Astrocyte (in vitro differentiated cells and primary cell): ENCODE measurements at regions not wholly inside any gene's neighbourhood (a gene's known extent, or its start where the extent isn't known, plus 50 kb on each side); places are given as distances from the start of the nearest gene placed in this dataset.

Experiments used
- DNase-seq: peaks from one replicate; pipeline ENCODE4 v3.0.0-alpha.2; 2010; ENCODE audit warnings: low read depth
- FAIRE-seq: peaks from 2 replicates; lab custom pipeline; 2011; peaks lifted over from hg19 to GRCh38; lab: Jason Lieb, UNC
- H2AFZ ChIP-seq: 2 replicates; pipeline ENCODE4 v1.6.0; 2012; ENCODE audit warnings: low read depth, low read length, inconsistent platforms
- H3K27ac ChIP-seq: 2 replicates; pipeline ENCODE4 v1.5.1; 2011; ENCODE audit warnings: low read depth, low read length, inconsistent platforms
- H3K27me3 ChIP-seq: 2 replicates; pipeline ENCODE4 v1.6.0; 2011; ENCODE audit warnings: low read length, inconsistent platforms; ENCODE audit not compliant: insufficient read depth
- H3K36me3 ChIP-seq: 2 replicates; pipeline ENCODE4 v1.5.1; 2011; ENCODE audit warnings: low read length, inconsistent platforms; ENCODE audit not compliant: insufficient read depth
- H3K4me1 ChIP-seq: 2 replicates; pipeline ENCODE4 v1.5.1; 2011; ENCODE audit warnings: low read length, inconsistent platforms; ENCODE audit not compliant: insufficient read depth
- H3K4me2 ChIP-seq: 2 replicates; pipeline ENCODE4 v1.6.0; 2012; ENCODE audit warnings: low read length, inconsistent platforms
- H3K4me3 ChIP-seq: 2 replicates; pipeline ENCODE4 v1.5.1; 2011; ENCODE audit warnings: low read depth, mild to moderate bottlenecking, low read length, inconsistent platforms; ENCODE audit not compliant: insufficient read depth
- H3K79me2 ChIP-seq: 2 replicates; pipeline ENCODE4 v1.6.0; 2012; ENCODE audit warnings: mild to moderate bottlenecking, low read length, inconsistent platforms; ENCODE audit not compliant: insufficient read depth
- H3K9ac ChIP-seq: 2 replicates; pipeline ENCODE4 v1.6.0; 2012; ENCODE audit warnings: mild to moderate bottlenecking, low read length, inconsistent platforms
- H3K9me3 ChIP-seq: 2 replicates; pipeline ENCODE4 v1.5.1; 2012; ENCODE audit warnings: low read depth, mild to moderate bottlenecking, low read length, inconsistent platforms; ENCODE audit not compliant: insufficient read depth
- H4K20me1 ChIP-seq: 2 replicates; pipeline ENCODE4 v1.6.0; 2012; ENCODE audit warnings: low read length, inconsistent platforms; ENCODE audit not compliant: insufficient read depth
- H3K27ac Mint-ChIP-seq: one replicate; pipeline ENCODE4 v1.8.0; 2021; ENCODE audit warnings: mild to moderate bottlenecking, mixed read lengths; ENCODE audit not compliant: unreplicated experiment
- H3K27me3 Mint-ChIP-seq: one replicate; pipeline ENCODE4 v1.8.0; 2021; ENCODE audit warnings: low read depth, mixed read lengths; ENCODE audit not compliant: unreplicated experiment
- H3K36me3 Mint-ChIP-seq: one replicate; pipeline ENCODE4 v1.8.0; 2021; ENCODE audit warnings: low read depth, mixed read lengths; ENCODE audit not compliant: unreplicated experiment
- H3K4me1 Mint-ChIP-seq: one replicate; pipeline ENCODE4 v1.8.0; 2021; ENCODE audit warnings: low read depth, mixed read lengths; ENCODE audit not compliant: unreplicated experiment
- H3K4me3 Mint-ChIP-seq: one replicate; pipeline ENCODE4 v1.8.0; 2021; ENCODE audit warnings: mild to moderate bottlenecking, moderate library complexity, mixed read lengths; ENCODE audit not compliant: unreplicated experiment
- H3K9me3 Mint-ChIP-seq: one replicate; pipeline ENCODE4 v1.8.0; 2021; ENCODE audit warnings: mild to moderate bottlenecking, mixed read lengths; ENCODE audit not compliant: unreplicated experiment
- EZH2 ChIP-seq: IDR thresholded peaks from 2 replicates; pipeline ENCODE4 v1.6.1; 2012; ENCODE audit warnings: mild to moderate bottlenecking, low read length, inconsistent platforms; ENCODE audit not compliant: insufficient read depth
- TF ChIP-seq, protein P1 (sequence below): IDR thresholded peaks from 2 replicates; pipeline ENCODE4 v1.5.1; 2011; ENCODE audit warnings: low read depth, mild to moderate bottlenecking, inconsistent platforms, low read length, moderate library complexity; ENCODE audit not compliant: insufficient read depth

DNA sequence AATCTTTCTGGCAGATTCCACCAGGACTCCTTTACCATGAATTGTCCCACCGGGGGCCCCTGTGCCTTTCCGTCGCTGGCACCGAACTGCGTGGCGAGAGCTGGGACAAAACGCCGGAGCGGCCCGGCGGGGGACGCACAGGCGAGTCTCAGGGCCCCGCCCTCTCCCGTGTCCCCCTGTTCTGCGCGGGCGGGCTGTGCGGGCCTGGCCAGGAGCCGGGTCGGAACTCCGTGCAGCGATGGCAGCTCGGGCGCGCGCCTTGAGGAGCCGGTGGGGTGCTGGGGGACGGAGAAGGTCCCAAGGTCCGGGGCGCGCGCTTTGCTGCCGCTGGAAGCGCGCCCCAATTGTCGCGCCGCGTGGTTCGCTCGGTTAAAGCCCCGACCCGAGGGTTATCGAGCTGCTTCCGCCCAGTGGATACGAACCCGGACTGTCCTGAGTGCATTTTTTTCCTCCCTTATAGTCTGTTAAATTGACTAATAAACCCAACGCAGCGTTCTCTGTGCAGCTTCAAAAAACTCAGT, 125.3 kb downstream of the TMEM174 start:
- Histone ChIP-seq H3K79me2 (no peaks in the 10 kb centered on the region), H3K27ac (no peak overlapping the region), H4K20me1 (peaks cover 4% of the 10 kb centered on the region), H3K27me3 (peaks cover 59% of the 10 kb centered on the region), H3K36me3 (no peaks in the 10 kb centered on the region), H3K4me1 (peaks cover 37% of the 10 kb centered on the region), H3K9me3 (no peaks in the 10 kb centered on the region), H3K4me3 (peak overlapping the region; percentile 43), H3K4me2 (peak overlapping the region; percentile 77), H2AFZ (no peak overlapping the region), H3K9ac (no peak overlapping the region)
- Mint-ChIP-seq H3K36me3 (peaks cover 6% of the 10 kb centered on the region), H3K27ac (peak overlapping the region; percentile 74), H3K4me3 (no peak overlapping the region), H3K27me3 (peaks cover 86% of the 10 kb centered on the region), H3K4me1 (peaks cover 12% of the 10 kb centered on the region), H3K9me3 (peaks cover 34% of the 10 kb centered on the region)
- TF ChIP-seq, protein P1, sequence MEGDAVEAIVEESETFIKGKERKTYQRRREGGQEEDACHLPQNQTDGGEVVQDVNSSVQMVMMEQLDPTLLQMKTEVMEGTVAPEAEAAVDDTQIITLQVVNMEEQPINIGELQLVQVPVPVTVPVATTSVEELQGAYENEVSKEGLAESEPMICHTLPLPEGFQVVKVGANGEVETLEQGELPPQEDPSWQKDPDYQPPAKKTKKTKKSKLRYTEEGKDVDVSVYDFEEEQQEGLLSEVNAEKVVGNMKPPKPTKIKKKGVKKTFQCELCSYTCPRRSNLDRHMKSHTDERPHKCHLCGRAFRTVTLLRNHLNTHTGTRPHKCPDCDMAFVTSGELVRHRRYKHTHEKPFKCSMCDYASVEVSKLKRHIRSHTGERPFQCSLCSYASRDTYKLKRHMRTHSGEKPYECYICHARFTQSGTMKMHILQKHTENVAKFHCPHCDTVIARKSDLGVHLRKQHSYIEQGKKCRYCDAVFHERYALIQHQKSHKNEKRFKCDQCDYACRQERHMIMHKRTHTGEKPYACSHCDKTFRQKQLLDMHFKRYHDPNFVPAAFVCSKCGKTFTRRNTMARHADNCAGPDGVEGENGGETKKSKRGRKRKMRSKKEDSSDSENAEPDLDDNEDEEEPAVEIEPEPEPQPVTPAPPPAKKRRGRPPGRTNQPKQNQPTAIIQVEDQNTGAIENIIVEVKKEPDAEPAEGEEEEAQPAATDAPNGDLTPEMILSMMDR: no peak
- TF ChIP-seq EZH2: peak; percentile 69
- FAIRE-seq (no peak), DNase-seq (no peak)

DNA sequence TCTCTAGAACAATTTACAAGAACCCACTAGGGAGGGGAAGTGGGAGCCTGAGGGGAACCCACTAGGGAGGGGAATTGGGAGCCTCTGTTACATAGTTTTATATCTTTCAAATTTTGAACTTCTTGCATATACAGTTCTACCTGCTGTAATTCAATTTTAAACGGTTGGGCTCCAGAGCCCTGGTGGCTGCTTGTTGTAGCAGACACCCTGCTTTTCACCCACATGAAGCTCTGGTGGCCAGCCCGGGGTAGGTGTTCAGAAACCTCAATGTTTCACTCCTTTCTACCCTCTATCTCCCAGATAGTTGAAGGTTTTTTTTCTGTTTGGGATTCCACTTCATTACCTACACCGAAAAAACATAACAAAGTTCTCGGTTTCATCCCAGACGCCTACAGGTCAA, 124.4 kb downstream of the TMEM174 start:
- H3K27me3 ChIP-seq: peaks cover 57% of the 10 kb centered on the region
- no peak for TF ChIP-seq EZH2
- TF ChIP-seq, protein P1: no peak
- no peak for FAIRE-seq

DNA sequence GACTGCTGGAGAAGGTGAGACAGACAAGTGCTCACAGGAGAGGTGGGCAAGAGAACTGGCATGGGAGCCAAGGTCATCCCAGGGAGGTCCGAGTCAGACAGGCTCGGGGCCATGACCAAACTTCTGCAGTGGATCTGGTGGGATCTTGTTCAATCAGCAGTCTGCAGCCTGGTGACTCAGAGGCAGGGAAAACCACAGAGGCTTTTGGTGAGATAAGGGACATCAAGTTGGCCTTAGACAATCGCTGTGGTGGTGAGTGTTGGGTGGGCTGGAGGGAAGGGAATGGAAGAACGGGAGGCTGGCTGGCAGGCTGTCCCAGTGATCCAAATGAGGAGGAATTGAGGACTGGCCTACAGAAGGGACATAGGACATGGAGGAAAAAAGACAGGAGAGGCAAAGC, 123.8 kb downstream of the TMEM174 start:
- H3K36me3 Mint-ChIP-seq: peaks cover 4% of the 10 kb centered on the region
- peaks cover 29% of the 10 kb centered on the region for H3K9me3 Mint-ChIP-seq
- Histone ChIP-seq H3K27ac (no peak overlapping the region), H3K4me1 (peaks cover 37% of the 10 kb centered on the region), H3K36me3 (no peaks in the 10 kb centered on the region), H3K4me3 (no peak overlapping the region), H3K9me3 (no peaks in the 10 kb centered on the region), H2AFZ (no peak overlapping the region), H4K20me1 (peaks cover 4% of the 10 kb centered on the region), H3K27me3 (peaks cover 51% of the 10 kb centered on the region), H3K79me2 (no peaks in the 10 kb centered on the region), H3K4me2 (peak overlapping the region; percentile 64), H3K9ac (no peak overlapping the region)
- FAIRE-seq: peak; percentile 72
- peaks cover 87% of the 10 kb centered on the region for H3K27me3 Mint-ChIP-seq
- no peak overlapping the region for H3K4me3 Mint-ChIP-seq
- peaks cover 12% of the 10 kb centered on the region for H3K4me1 Mint-ChIP-seq
- TF ChIP-seq EZH2: no peak
- TF ChIP-seq, protein P1: no peak
- DNase-seq: peak; percentile 94
- peak overlapping the region; percentile 71 for H3K27ac Mint-ChIP-seq

More for the DNA sequence above, 124.4 kb downstream of the TMEM174 start:
- Histone ChIP-seq H3K4me1 (peaks cover 37% of the 10 kb centered on the region), H3K9ac (no peak overlapping the region), H3K9me3 (no peaks in the 10 kb centered on the region), H3K36me3 (no peaks in the 10 kb centered on the region), H3K79me2 (no peaks in the 10 kb centered on the region), H4K20me1 (peaks cover 4% of the 10 kb centered on the region), H3K27ac (no peak overlapping the region), H2AFZ (no peak overlapping the region), H3K4me2 (peak overlapping the region; percentile 64), H3K4me3 (no peak overlapping the region)
- no peak overlapping the region for H3K4me3 Mint-ChIP-seq
- H3K9me3 Mint-ChIP-seq: peaks cover 34% of the 10 kb centered on the region
- H3K4me1 Mint-ChIP-seq: peaks cover 12% of the 10 kb centered on the region
- peaks cover 4% of the 10 kb centered on the region for H3K36me3 Mint-ChIP-seq
- peak overlapping the region; percentile 72 for H3K27ac Mint-ChIP-seq
- DNase-seq: no peak
- H3K27me3 Mint-ChIP-seq: peaks cover 89% of the 10 kb centered on the region
